ENCODE measurements at regions not wholly inside any gene's neighbourhood (a gene's known extent, or its start where the extent isn't known, plus 50 kb on each side); places are given as distances from the start of the nearest gene placed in this dataset.

- no peak overlapping the region for H3K27ac ChIP-seq (replicated peaks)
- H3K4me3 ChIP-seq (replicated peaks; ENCODE audit: insufficient read depth, low read length) = no peak overlapping the region
- TF ChIP-seq SPI1 (IDR thresholded peaks at IDR 0.05; ENCODE audit: borderline replicate concordance, low read depth) (no peak), GABPA (IDR thresholded peaks at IDR 0.05; ENCODE audit: low read depth) (no peak), POLR2AphosphoS5 (IDR thresholded peaks at IDR 0.05; ENCODE audit: low read depth) (no peak), CTCF (IDR thresholded peaks at IDR 0.05; ENCODE audit: insufficient read depth, low read length) (no peak)
- TF ChIP-seq, protein P1, sequence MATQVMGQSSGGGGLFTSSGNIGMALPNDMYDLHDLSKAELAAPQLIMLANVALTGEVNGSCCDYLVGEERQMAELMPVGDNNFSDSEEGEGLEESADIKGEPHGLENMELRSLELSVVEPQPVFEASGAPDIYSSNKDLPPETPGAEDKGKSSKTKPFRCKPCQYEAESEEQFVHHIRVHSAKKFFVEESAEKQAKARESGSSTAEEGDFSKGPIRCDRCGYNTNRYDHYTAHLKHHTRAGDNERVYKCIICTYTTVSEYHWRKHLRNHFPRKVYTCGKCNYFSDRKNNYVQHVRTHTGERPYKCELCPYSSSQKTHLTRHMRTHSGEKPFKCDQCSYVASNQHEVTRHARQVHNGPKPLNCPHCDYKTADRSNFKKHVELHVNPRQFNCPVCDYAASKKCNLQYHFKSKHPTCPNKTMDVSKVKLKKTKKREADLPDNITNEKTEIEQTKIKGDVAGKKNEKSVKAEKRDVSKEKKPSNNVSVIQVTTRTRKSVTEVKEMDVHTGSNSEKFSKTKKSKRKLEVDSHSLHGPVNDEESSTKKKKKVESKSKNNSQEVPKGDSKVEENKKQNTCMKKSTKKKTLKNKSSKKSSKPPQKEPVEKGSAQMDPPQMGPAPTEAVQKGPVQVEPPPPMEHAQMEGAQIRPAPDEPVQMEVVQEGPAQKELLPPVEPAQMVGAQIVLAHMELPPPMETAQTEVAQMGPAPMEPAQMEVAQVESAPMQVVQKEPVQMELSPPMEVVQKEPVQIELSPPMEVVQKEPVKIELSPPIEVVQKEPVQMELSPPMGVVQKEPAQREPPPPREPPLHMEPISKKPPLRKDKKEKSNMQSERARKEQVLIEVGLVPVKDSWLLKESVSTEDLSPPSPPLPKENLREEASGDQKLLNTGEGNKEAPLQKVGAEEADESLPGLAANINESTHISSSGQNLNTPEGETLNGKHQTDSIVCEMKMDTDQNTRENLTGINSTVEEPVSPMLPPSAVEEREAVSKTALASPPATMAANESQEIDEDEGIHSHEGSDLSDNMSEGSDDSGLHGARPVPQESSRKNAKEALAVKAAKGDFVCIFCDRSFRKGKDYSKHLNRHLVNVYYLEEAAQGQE (IDR thresholded peaks at IDR 0.05; ENCODE audit: insufficient replicate concordance, low read depth) = no peak
- no peaks in the 10 kb centered on the region for H3K27me3 ChIP-seq (ENCODE audit: insufficient read depth, poor library complexity, severe bottlenecking)
- DNase-seq (ENCODE audit: low read depth in 1 of 2, low spot score in 1 of 2) = no peak
These were observed 1047.8 kb upstream of the NXPH2 start for GRCh38 chr2:139828011-139828410.

- no peak for DNase-seq (ENCODE audit: low read depth in 1 of 2, low spot score in 1 of 2)
- no peak for TF ChIP-seq SPI1 (IDR thresholded peaks at IDR 0.05; ENCODE audit: borderline replicate concordance, low read depth)
- TF ChIP-seq, protein P1 (IDR thresholded peaks at IDR 0.05; ENCODE audit: insufficient replicate concordance, low read depth) = no peak
- TF ChIP-seq POLR2AphosphoS5 (IDR thresholded peaks at IDR 0.05; ENCODE audit: low read depth) = no peak
- TF ChIP-seq CTCF (IDR thresholded peaks at IDR 0.05; ENCODE audit: insufficient read depth, low read length) = no peak
- no peak for TF ChIP-seq GABPA (IDR thresholded peaks at IDR 0.05; ENCODE audit: low read depth)
- no peak overlapping the region for H3K27ac ChIP-seq (replicated peaks)
- H3K27me3 ChIP-seq (ENCODE audit: insufficient read depth, poor library complexity, severe bottlenecking) = no peaks in the 10 kb centered on the region
- no peak overlapping the region for H3K4me3 ChIP-seq (replicated peaks; ENCODE audit: insufficient read depth, low read length)
These were observed 1045.5 kb upstream of the NXPH2 start for GRCh38 chr2:139825726-139826125.

DNA sequence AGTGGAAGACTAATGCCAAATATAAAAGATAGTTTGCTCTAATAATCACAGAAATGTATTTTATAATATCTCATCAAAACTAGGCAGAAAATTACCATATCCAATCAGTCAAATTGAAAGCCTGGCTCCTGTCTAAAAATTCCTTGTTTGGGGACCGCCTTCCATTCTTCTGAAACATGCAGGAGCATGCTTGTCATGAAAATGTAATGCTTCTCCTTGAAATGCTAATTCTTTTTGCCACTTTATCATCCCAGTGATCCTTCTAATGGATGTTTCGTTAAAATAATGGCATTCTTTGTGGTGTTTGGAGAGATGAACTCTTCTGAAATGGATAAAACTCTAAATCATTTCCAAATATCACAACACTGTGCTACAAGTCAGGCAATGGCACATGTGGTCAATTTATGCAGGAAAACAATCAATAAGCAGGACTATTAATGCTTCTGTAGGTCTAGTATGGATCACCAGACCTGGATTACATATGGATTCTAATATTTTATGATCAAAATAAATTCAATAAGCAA is 1039.1 kb upstream of the NXPH2 start:
- no peak overlapping the region for H3K4me3 ChIP-seq (replicated peaks; ENCODE audit: insufficient read depth, low read length)
- TF ChIP-seq, protein P1 (IDR thresholded peaks at IDR 0.05; ENCODE audit: insufficient replicate concordance, low read depth) = no peak
- no peak for TF ChIP-seq SPI1 (IDR thresholded peaks at IDR 0.05; ENCODE audit: borderline replicate concordance, low read depth)
- TF ChIP-seq GABPA (IDR thresholded peaks at IDR 0.05; ENCODE audit: low read depth) = no peak
- TF ChIP-seq POLR2AphosphoS5 (IDR thresholded peaks at IDR 0.05; ENCODE audit: low read depth) = no peak
- no peak for TF ChIP-seq CTCF (IDR thresholded peaks at IDR 0.05; ENCODE audit: insufficient read depth, low read length)
- no peak for DNase-seq (ENCODE audit: low read depth in 1 of 2, low spot score in 1 of 2)
- H3K27ac ChIP-seq (replicated peaks) = no peak overlapping the region
- no peaks in the 10 kb centered on the region for H3K27me3 ChIP-seq (ENCODE audit: insufficient read depth, poor library complexity, severe bottlenecking)
